Thymus (tissue), 11 donors: ENCODE measurements at regions not wholly inside any gene's neighbourhood (a gene's known extent, or its start where the extent isn't known, plus 50 kb on each side); places are given as distances from the start of the nearest gene placed in this dataset.

ENCODE experiments used
- DNase-seq, 9 donors: peaks; one replicate each; pipeline ENCODE4 v3.0.0-alpha.2; 2013; ENCODE audit warnings: low spot score in 9 of 9, low read depth in 6 of 9, missing footprints in 1 of 9
- H3K27ac ChIP-seq, 2 donors: one replicate each; pipeline ENCODE4 v1.5.1; 2013; ENCODE audit warnings: control low read depth in 1 of 2, low read depth in 1 of 2, low read length in 1 of 2, mild to moderate bottlenecking in 1 of 2, moderate library complexity in 1 of 2
- H3K27me3 ChIP-seq, 2 donors: one replicate each; pipeline ENCODE4 v1.5.1; 2013; ENCODE audit warnings: low read length in 1 of 2; ENCODE audit not compliant: control insufficient read depth in 2 of 2, insufficient read depth in 1 of 2
- H3K36me3 ChIP-seq, 2 donors: one replicate each; pipeline ENCODE4 v1.5.1; 2013; ENCODE audit warnings: low read length in 1 of 2, mild to moderate bottlenecking in 1 of 2, moderate library complexity in 1 of 2; ENCODE audit not compliant: control insufficient read depth in 2 of 2, insufficient read depth in 2 of 2
- H3K4me1 ChIP-seq, 2 donors: one replicate each; pipeline ENCODE4 v1.5.1; 2013; ENCODE audit warnings: low read length in 2 of 2; ENCODE audit not compliant: control insufficient read depth in 2 of 2, insufficient read depth in 2 of 2
- H3K4me3 ChIP-seq, 2 donors: one replicate each; pipeline ENCODE4 v1.5.1; 2013; ENCODE audit warnings: low read length in 2 of 2, control low read depth in 1 of 2, mild to moderate bottlenecking in 1 of 2
- H3K9me3 ChIP-seq, 2 donors: one replicate each; pipeline ENCODE4 v1.5.1; 2013; ENCODE audit warnings: low read length in 1 of 2, mild to moderate bottlenecking in 1 of 2; ENCODE audit not compliant: control insufficient read depth in 2 of 2, insufficient read depth in 1 of 2
- WGBS: extraction: QIAGEN DNeasy Blood & Tissue Kit; methylation state at CpG from one replicate; pipeline ENCODE4 v1.1.7; 2013; 5-methylcytosine and 5-hydroxymethylcytosine counted together
- donor health status: healthy.

GRCh38 chr11:70550456-70551195, 152.3 kb downstream of the CTTN start:
- no peak for DNase-seq
- no peaks in the 10 kb centered on the region for H3K9me3 ChIP-seq
- H3K27me3 ChIP-seq, result no peaks in the 10 kb centered on the region
- no peaks in the 10 kb centered on the region for H3K36me3 ChIP-seq
- WGBS, result 95% methylated on average over 22 of the region's 22 CpGs
- H3K4me1 ChIP-seq, result no peaks in the 10 kb centered on the region
- no peak overlapping the region for H3K4me3 ChIP-seq
- no peak overlapping the region for H3K27ac ChIP-seq

- no peaks in the 10 kb centered on the region for H3K4me1 ChIP-seq
- no peak overlapping the region for H3K27ac ChIP-seq
- no peak overlapping the region for H3K4me3 ChIP-seq
- no peaks in the 10 kb centered on the region for H3K36me3 ChIP-seq
- H3K27me3 ChIP-seq, result no peaks in the 10 kb centered on the region
- H3K9me3 ChIP-seq, result no peaks in the 10 kb centered on the region
- DNase-seq, result no peak
- 82% methylated on average over 23 of the region's 23 CpGs for WGBS
Measured at GRCh38 chr11:70551351-70552166, 153.2 kb downstream of the CTTN start.

- Histone ChIP-seq H3K4me3 (no peak overlapping the region), H3K27me3 (no peaks in the 10 kb centered on the region), H3K27ac (no peak overlapping the region), H3K4me1 (no peaks in the 10 kb centered on the region), H3K36me3 (no peaks in the 10 kb centered on the region), H3K9me3 (no peaks in the 10 kb centered on the region)
- DNase-seq, result no peak
- 88% methylated on average over 34 of the region's 34 CpGs for WGBS
Measured at GRCh38 chr11:70552167-70553150, 154.1 kb downstream of the CTTN start.

GRCh38 chr11:70555078-70555477, 156.7 kb downstream of the CTTN start:
- Histone ChIP-seq H3K4me3 (no peak overlapping the region), H3K27me3 (no peaks in the 10 kb centered on the region), H3K27ac (no peak overlapping the region), H3K36me3 (no peaks in the 10 kb centered on the region), H3K4me1 (no peaks in the 10 kb centered on the region), H3K9me3 (no peaks in the 10 kb centered on the region)
- no peak for DNase-seq
- 94% methylated on average over 5 of the region's 5 CpGs for WGBS

GRCh38 chr11:70556884-70557741, 158.8 kb downstream of the CTTN start:
- Histone ChIP-seq H3K27me3 (no peaks in the 10 kb centered on the region), H3K27ac (no peak overlapping the region), H3K4me1 (no peaks in the 10 kb centered on the region), H3K4me3 (no peak overlapping the region), H3K36me3 (no peaks in the 10 kb centered on the region), H3K9me3 (no peaks in the 10 kb centered on the region)
- no peak for DNase-seq
- WGBS, result 58% methylated on average over 8 of the region's 8 CpGs

GRCh38 chr11:70557742-70558485, 159.6 kb downstream of the CTTN start:
- H3K36me3 ChIP-seq, result no peaks in the 10 kb centered on the region
- H3K27ac ChIP-seq, result no peak overlapping the region
- H3K4me1 ChIP-seq, result no peaks in the 10 kb centered on the region
- no peaks in the 10 kb centered on the region for H3K27me3 ChIP-seq
- WGBS, result 93% methylated on average over 27 of the region's 27 CpGs
- H3K4me3 ChIP-seq, result no peak overlapping the region
- DNase-seq, result no peak
- H3K9me3 ChIP-seq, result no peaks in the 10 kb centered on the region

GRCh38 chr11:70558681-70559080, 160.4 kb downstream of the CTTN start:
- DNase-seq, result no peak
- WGBS, result 93% methylated on average over 17 of the region's 17 CpGs
- H3K9me3 ChIP-seq, result no peaks in the 10 kb centered on the region
- H3K27me3 ChIP-seq, result no peaks in the 10 kb centered on the region
- no peak overlapping the region for H3K27ac ChIP-seq
- no peaks in the 10 kb centered on the region for H3K4me1 ChIP-seq
- H3K4me3 ChIP-seq, result no peak overlapping the region
- H3K36me3 ChIP-seq, result no peaks in the 10 kb centered on the region

GRCh38 chr11:70559516-70559915, 161.2 kb downstream of the CTTN start:
- Histone ChIP-seq H3K27me3 (no peaks in the 10 kb centered on the region), H3K27ac (no peak overlapping the region), H3K4me1 (no peaks in the 10 kb centered on the region), H3K9me3 (no peaks in the 10 kb centered on the region), H3K36me3 (no peaks in the 10 kb centered on the region), H3K4me3 (no peak overlapping the region)
- no peak for DNase-seq
- 97% methylated on average over 10 of the region's 10 CpGs for WGBS
